ENCODE measurements at regions not wholly inside any gene's neighbourhood (a gene's known extent, or its start where the extent isn't known, plus 50 kb on each side); places are given as distances from the start of the nearest gene placed in this dataset.

DNA sequence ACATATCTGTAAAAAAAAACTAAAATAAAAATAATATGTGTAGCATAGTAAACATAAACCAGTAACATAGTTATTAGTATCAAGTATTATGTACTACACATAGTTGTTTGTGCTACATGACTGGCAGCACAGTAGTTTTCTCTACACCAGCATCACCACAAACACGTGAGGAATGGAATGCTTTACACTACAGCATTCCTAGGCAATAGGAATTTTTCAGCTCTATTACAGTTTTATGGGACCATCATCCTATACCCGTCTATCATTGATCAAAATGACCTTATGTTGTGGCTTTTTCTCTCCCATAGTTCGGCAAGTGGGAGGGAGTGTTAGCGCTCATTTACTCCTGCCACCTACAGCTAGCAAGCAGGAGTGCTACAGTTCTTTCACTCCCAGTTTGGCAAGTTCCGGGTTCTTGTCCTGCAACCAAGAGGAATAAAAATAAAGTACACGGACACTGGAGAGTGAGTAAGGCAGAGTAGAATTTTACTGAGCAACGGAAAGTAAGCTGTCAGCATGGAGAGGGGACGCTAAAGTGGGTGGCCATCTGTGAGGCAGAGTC lies 196.8 kb upstream of the HSF2 start:
- TF ChIP-seq, protein P1, sequence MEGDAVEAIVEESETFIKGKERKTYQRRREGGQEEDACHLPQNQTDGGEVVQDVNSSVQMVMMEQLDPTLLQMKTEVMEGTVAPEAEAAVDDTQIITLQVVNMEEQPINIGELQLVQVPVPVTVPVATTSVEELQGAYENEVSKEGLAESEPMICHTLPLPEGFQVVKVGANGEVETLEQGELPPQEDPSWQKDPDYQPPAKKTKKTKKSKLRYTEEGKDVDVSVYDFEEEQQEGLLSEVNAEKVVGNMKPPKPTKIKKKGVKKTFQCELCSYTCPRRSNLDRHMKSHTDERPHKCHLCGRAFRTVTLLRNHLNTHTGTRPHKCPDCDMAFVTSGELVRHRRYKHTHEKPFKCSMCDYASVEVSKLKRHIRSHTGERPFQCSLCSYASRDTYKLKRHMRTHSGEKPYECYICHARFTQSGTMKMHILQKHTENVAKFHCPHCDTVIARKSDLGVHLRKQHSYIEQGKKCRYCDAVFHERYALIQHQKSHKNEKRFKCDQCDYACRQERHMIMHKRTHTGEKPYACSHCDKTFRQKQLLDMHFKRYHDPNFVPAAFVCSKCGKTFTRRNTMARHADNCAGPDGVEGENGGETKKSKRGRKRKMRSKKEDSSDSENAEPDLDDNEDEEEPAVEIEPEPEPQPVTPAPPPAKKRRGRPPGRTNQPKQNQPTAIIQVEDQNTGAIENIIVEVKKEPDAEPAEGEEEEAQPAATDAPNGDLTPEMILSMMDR (IDR thresholded peaks at IDR 0.05 in 4 of 5, conservative IDR thresholded peaks at IDR 0.05 in 1 of 5) = no peak
- TF ChIP-seq POLR2A (IDR thresholded peaks at IDR 0.05) = no peak
